Tibial artery (tissue), 4 donors: ENCODE measurements at regions not wholly inside any gene's neighbourhood (a gene's known extent, or its start where the extent isn't known, plus 50 kb on each side); places are given as distances from the start of the nearest gene placed in this dataset.

Experiments
- DNase-seq, 2 donors: peaks; one replicate each; pipeline ENCODE4 v3.0.0-alpha.2; 2019
- H3K27ac ChIP-seq, 2 donors: fragments of 200-600 bp; sonication (generic) in 1 of 2; 1 replicate in 1 of 2; 2 replicates in 1 of 2; pipeline ENCODE4 v1.5.1; 2018 to 2019; ENCODE audit warnings: mild to moderate bottlenecking in 1 of 2
- H3K27me3 ChIP-seq, 2 donors: fragments of 200-600 bp; sonication (generic) in 1 of 2; one replicate each; pipeline versions ENCODE4 v1.5.1 to v1.6.0; 2016 to 2019
- H3K36me3 ChIP-seq, 3 donors: fragments of 200-600 bp; sonication (generic) in 2 of 3; one replicate each; pipeline ENCODE4 v1.5.1; 2016 to 2019; ENCODE audit warnings: mild to moderate bottlenecking in 2 of 3
- H3K4me1 ChIP-seq, 4 donors: fragments of 200-600 bp; sonication (generic) in 2 of 4; 1 replicate in 3 of 4; 2 replicates in 1 of 4; pipeline ENCODE4 v1.5.1; 2016 to 2019
- H3K4me3 ChIP-seq, 2 donors: fragments of 200-600 bp; sonication (generic) in 1 of 2; 1 replicate in 1 of 2; 2 replicates in 1 of 2; pipeline ENCODE4 v1.5.1; 2018 to 2019; ENCODE audit warnings: mild to moderate bottlenecking in 2 of 2
- H3K9me3 ChIP-seq, 3 donors: fragments of 200-600 bp; sonication (generic) in 1 of 3; one replicate each; pipeline ENCODE4 v1.5.1; 2016 to 2019
- CTCF ChIP-seq, 2 experiments: fragments of 200-600 bp in 1 of 2; fragments of 450-650 bp in 1 of 2; IDR thresholded peaks; one replicate each; pipeline ENCODE4 v1.5.1; 2017 to 2019; ENCODE audit warnings: antibody characterized with exemption in 2 of 2, mild to moderate bottlenecking in 1 of 2, moderate library complexity in 1 of 2
- intact Hi-C: fragments of 100-400 bp; cut with DNase I; formaldehyde crosslinking; loops from one replicate; pipeline ENCODE4 v1.15.0; 2023; ENCODE audit warnings: low total_unique reads

GRCh38 chr7:40964610-40965009 is 738.3 kb downstream of the INHBA start:
- H3K27me3 ChIP-seq: no peaks in the 10 kb centered on the region
- H3K4me3 ChIP-seq: no peak overlapping the region
- no peaks in the 10 kb centered on the region for H3K4me1 ChIP-seq
- H3K9me3 ChIP-seq: no peaks in the 10 kb centered on the region
- intact Hi-C loops: no loop called here
- no peak for TF ChIP-seq CTCF (IDR thresholded peaks at IDR 0.05)
- no peak for DNase-seq
- H3K27ac ChIP-seq: no peak overlapping the region
- H3K36me3 ChIP-seq: no peaks in the 10 kb centered on the region

GRCh38 chr7:40959955-40960354 is 742.9 kb downstream of the INHBA start:
- no peaks in the 10 kb centered on the region for H3K27me3 ChIP-seq
- H3K4me3 ChIP-seq: no peak overlapping the region
- H3K36me3 ChIP-seq: no peaks in the 10 kb centered on the region
- no peak for TF ChIP-seq CTCF (IDR thresholded peaks at IDR 0.05)
- H3K9me3 ChIP-seq: peaks cover 0 to under 1% (median 0%) of the 10 kb centered on the region in 3 donors
- no peak for DNase-seq
- H3K27ac ChIP-seq: no peak overlapping the region
- intact Hi-C loops: no loop called here
- H3K4me1 ChIP-seq: no peaks in the 10 kb centered on the region

- DNase-seq: no peak
- Histone ChIP-seq H3K4me1 (no peaks in the 10 kb centered on the region), H3K4me3 (no peak overlapping the region), H3K36me3 (no peaks in the 10 kb centered on the region), H3K9me3 (peaks cover 4 to 25% (median 20%) of the 10 kb centered on the region in 3 donors), H3K27ac (no peak overlapping the region), H3K27me3 (no peaks in the 10 kb centered on the region)
- no peak for TF ChIP-seq CTCF (IDR thresholded peaks at IDR 0.05)
- intact Hi-C loops: no loop called here
Measured at GRCh38 chr7:40948239-40948638, 754.7 kb downstream of the INHBA start.

GRCh38 chr7:40947566-40947965 is 755.3 kb downstream of the INHBA start:
- no peaks in the 10 kb centered on the region for H3K27me3 ChIP-seq
- TF ChIP-seq CTCF (IDR thresholded peaks at IDR 0.05): no peak
- H3K4me3 ChIP-seq: no peak overlapping the region
- intact Hi-C loops: no loop called here
- H3K36me3 ChIP-seq: no peaks in the 10 kb centered on the region
- no peak for DNase-seq
- no peaks in the 10 kb centered on the region for H3K4me1 ChIP-seq
- H3K9me3 ChIP-seq: peaks cover 4 to 25% (median 21%) of the 10 kb centered on the region in 3 donors
- H3K27ac ChIP-seq: no peak overlapping the region

GRCh38 chr7:40946549-40946948 is 756.3 kb downstream of the INHBA start:
- no peaks in the 10 kb centered on the region for H3K27me3 ChIP-seq
- no peak for TF ChIP-seq CTCF (IDR thresholded peaks at IDR 0.05)
- no peak for DNase-seq
- H3K27ac ChIP-seq: no peak overlapping the region
- peaks cover 4 to 28% (median 25%) of the 10 kb centered on the region in 3 donors for H3K9me3 ChIP-seq
- H3K36me3 ChIP-seq: no peaks in the 10 kb centered on the region
- H3K4me1 ChIP-seq: no peaks in the 10 kb centered on the region
- no peak overlapping the region for H3K4me3 ChIP-seq
- intact Hi-C loops: no loop called here

- intact Hi-C loops: no loop called here
- H3K9me3 ChIP-seq: peaks cover 4 to 28% (median 25%) of the 10 kb centered on the region in 3 donors
- no peaks in the 10 kb centered on the region for H3K36me3 ChIP-seq
- no peak for DNase-seq
- no peak overlapping the region for H3K27ac ChIP-seq
- H3K27me3 ChIP-seq: no peaks in the 10 kb centered on the region
- no peaks in the 10 kb centered on the region for H3K4me1 ChIP-seq
- no peak for TF ChIP-seq CTCF (IDR thresholded peaks at IDR 0.05)
- H3K4me3 ChIP-seq: no peak overlapping the region
Measured at GRCh38 chr7:40945788-40946187, 757.1 kb downstream of the INHBA start.
